ENCODE measurements at regions not wholly inside any gene's neighbourhood (a gene's known extent, or its start where the extent isn't known, plus 50 kb on each side); places are given as distances from the start of the nearest gene placed in this dataset.
"Not testable (repeated sequence)": the region's sequence is repeated elsewhere in the genome, so short reads cannot be mapped to it uniquely, and the experiment has no call there.

DNA sequence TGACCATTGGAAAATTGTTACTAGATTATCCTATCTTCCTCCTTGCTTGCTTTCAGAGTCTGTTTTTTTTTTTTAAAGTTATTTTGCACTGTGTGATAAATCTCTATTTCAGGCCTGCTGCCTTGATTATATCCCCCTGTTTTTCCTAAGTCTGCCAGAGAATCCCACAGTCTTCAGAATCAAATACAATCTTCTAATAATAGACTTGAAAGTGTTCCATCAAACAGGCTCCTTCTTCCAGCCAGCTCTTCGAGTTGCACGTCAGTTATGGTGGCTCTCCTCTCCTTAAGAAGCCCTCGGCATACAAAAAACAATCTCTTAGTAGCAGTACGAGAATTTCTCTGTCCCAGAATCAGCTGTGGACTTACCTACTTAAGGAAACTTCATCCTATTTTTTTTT, 92.9 kb upstream of the NOX3 start:
- no peak for FAIRE-seq

DNA sequence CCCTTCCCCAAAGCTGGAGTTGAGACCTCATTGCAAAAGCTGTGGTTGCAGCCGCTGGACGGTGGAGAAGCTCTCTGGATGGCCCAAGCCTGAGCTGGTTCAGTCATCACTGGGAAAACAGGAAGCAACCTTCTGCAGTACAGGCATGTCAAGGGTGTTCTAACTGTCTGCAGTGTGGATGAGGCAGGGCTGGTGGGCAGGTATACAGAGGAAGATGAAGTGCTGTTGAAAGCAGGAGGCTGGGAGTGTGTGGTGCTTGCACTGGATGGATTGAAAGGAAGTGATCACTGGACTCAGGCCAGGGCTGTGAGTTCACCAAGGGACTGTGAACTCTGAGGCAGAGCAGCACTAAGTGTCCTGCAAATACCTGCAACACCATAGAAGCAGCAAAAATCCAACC, 89.0 kb upstream of the NOX3 start:
- no peak for FAIRE-seq

DNA sequence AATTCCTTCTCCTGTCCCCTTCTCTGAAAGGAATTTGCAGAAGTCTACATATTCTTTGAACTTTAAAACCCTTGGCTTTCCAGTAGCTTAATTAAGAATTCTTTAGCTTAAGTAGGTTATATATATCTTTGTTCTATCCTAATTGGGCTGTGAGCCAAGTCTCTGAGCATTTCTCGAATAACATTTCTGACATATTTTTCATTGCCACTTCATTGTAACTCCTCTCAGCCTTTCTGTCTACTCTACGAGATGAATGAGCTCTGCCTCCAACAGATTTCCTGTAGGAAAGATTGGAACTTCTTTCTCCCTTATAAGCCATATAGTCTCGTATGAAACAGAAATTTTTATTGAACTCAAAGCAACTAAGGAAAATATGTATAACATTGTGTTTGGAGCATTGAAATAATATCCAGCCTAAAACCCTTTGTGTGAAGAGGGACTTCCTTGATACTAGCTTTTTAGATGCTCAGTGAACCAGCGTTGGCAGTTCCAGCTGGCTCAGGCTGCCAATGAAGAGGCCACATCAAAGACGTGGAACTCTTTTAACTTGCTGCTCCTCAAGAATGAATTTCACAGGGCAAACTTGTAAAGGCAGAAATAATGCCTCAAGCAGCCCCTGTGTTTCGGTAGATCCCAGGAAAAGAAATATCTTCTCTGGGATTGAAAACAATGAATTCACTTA, 87.7 kb upstream of the NOX3 start:
- no peak for FAIRE-seq

DNA sequence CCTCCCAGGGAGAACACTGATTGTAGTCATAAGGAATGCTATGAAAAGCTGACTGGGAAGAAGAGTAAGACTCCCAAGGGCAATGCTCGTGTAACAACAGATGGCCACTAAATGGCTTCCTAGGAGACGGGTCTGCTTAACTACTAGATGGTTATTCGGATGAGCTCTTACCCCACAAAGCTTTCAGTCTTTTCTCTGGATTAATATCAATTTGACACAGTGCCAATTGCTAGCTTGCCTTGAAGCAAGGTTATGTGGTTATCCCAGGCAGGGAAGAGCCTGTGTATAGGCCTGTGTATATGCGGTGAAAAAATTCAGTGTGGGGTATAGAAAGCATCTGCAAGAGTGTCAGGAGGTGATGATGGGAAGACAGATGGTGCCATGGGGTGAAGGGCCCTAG, 86.4 kb upstream of the NOX3 start:
- no peak for FAIRE-seq

DNA sequence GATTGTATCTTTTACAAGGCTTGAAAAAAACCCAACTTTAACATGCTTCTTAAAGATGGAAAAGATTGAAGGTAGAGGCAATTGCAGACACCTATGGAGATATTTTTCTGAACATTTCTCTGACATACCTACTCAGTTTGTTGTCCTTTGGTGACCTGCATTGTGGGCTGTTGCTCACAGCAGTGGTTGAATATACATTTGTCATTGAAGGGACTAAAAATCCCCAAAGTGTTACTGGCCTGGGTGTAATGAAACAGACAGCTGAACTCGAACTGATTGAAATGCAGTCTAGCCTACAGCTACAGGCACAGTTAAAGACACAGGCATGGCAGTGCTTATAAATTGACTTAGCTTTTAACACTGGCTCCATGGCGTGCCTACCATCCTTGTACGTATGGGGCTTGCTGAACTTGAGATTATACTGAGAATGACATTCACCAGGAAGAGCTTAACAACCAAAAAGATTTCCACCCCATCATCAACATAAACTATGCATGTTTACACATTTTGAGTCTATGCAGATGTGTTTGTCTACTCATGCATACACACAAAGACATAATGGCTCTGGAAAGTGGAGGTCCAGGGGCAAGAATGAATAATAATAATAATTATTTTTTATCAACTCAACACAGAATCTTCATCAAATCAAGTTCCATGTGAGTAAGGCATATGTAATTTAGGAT, 83.2 kb upstream of the NOX3 start:
- FAIRE-seq, result no peak

DNA sequence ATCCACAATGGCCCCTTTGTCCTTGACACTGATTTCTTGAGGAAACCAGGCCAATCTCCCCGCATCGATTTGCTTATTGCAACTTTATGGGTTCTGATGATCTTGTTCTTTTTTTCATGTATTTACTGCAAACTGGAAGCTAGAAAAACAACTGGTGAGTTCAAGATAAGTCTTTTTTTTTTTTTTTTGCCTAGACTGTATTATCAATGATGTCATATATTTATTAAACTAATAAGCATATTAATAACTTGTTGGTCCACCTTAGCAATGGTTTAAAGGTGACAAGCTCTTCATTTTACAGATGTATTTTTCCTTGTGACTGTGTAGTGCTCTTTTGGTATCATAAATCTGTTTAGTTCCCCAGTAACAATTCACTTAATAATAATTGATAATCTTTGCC, 79.0 kb upstream of the NOX3 start:
- no peak for FAIRE-seq

DNA sequence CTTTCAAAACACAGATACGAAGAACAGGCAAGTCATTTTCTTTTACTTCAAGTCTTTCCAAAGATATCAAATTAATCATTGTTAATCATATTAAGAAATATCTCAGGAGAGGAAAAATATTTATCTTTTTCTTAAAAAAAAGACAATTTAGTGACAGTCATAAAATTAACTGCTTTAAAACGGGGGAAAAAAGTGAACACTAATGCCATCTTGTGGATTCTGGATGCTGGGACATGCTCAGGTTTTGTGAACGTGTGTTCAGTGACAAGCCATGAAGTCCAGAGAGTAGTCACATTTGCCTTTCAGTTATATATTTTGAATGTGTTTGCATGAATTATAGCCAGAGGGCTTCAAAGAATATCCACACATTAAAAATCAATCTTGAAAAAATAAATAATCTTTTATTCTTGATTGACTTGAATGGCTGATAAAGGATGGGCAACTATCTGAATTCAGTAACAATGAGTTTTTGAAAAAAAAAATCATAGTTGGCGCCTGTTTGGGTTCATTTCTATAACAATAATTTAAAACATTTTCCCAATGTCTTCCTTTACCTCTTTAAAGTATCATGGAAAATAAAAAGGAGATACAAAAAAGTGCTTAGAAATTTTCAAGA, 74.7 kb upstream of the NOX3 start:
- peak; percentile 54 for FAIRE-seq

DNA sequence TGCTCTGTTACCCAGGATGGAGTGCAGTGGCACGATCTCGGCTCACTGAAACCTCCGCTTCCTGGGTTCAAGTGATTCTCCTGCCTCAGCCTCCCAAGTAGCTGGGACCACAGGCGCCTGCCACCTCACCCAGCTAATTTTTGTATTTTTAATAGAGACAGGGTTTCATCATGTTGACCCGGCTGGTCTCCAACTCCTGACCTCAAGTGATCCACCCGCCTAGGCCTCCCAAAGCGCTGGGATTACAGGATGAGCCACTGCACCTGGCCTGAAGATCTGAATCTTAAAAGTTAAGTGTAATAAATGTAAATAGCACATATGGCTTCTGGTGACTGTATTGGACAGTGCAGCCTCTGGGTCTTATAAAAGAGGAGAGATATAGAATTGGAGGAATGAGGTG, 74.2 kb upstream of the NOX3 start:
- FAIRE-seq, result not testable (repeated sequence)

DNA sequence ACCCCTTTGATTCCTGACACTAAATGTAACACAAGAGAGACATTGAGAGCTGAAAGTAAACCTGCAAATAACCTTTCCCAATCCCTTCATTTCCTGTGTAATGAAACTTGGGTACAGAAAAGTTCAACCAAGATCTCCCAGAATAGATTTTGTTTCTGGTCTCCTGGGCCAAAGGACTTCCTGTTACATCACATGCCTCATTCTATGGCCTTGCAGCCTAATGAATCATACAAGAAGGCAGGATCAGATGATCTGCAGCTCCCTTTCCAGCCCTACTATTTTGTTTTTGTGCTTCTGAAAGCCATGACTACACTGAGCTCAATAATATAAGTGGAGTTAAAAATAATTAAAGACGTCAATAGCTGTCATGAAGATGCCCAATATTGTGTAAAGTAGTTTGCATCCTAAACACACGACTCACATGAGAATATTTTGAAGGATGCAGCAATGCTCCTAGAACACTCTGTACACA, 73.4 kb upstream of the NOX3 start:
- FAIRE-seq, result no peak

DNA sequence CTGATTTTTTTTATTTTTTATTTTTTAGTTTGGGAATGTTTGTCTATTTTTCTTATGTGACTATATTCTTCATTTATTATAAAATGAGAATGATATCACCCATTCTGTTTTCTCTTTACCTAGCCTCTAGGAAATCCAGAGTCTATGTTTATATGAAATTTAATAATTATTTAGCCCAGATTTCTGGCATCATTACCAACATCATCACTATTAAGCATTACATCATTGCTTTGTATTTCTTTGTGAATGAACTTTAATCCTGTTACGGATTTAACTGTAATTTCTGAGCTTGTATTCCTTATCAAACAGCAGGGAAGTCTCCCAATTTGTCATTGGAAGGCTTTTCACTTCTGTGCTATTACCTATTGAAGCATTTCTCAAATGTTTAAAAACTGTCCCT, 72.7 kb upstream of the NOX3 start:
- FAIRE-seq, result no peak

DNA sequence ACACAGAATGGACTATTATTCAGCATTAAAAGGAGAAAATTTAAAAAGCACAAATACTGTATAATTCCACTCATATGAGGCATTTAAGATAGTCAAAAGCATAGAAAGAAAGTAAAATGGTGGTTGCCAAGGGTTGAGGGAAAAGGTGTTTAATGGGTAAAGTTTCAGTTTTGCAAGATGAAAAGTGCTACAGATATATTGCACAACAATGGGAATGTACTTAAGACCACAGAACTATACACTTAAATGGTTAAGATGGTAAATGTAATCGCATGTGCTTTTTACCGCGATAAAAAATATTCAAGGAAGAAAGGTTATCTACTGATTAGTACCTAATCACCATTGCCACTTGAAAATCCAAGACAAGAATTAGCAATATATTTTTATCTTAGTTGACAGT, 71.8 kb upstream of the NOX3 start:
- no peak for FAIRE-seq

DNA sequence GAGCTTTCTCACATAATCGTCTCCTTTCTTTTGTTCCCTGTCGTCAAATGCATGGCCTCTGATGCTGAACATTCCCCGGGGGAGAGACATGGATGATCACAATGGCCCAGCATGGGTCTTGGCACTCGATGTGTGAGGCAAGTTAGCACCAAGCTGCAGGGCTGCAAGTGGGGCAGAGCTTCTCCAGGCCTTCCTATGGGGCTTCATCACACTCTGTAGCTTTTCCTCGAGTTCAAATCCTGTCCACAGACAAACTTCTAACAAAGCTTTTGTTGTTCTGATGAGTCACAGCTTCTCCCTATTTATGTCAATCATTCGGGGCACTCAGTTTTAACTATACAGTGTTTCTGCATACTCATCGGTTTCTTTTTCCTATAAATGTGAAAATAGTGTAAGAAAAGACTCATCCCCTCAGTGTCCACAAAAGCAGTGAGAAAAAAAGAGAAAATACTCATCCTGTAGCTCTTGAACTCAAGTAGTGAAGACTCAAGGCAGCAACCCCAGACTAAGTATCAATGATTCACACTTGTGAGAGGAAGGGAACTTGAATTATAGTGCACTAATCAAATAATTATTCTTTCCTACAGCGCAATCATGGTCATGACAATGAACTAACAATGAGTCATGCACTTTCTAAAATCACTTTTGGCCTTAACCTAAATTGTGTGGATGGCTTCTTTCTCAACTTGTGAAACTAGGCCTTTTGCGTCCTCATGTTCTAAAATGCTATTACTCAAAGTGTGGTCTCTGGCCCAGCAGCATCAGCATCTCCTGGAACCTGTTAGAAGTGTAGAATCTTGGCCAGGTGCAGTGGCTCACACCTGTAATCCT, 68.4 kb upstream of the NOX3 start:
- FAIRE-seq, result no peak

DNA sequence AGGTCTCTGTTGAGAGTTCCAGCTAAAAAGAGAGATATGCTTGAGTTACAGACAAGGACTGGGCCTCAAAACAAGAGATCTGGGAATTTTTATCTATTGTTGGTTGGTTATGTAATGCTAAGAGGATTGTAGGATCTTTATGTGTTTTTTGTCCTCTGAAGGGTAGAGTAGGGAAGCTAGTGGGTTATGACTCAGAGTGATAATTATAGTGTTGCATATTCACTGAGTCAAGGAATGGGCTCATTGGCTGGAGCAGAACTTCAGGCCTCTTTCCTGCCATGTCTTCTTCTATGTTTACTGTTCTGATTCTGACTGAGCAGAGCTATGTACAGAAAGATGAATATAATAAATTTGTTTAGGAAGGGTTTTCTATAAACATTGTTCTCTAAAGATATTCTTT, 66.1 kb upstream of the NOX3 start:
- no peak for FAIRE-seq

DNA sequence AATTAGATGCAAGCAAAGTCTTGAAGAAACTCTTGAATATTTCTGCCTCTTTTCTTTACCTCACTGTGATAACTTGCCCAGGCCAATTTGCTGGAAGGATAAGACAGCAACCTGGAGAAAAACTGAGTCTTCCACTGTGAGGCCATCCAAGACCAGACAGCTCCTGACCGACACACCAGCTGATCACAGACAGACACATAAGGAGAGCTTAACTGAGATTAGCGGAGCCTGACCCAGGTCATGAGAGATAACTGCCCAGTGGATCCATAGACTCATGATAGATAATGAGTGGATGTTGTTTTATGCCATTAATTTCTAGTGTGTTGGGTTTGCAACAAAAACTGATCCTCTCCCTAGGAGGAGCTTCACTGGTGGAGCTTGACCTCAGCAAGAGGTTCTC, 64.4 kb upstream of the NOX3 start:
- FAIRE-seq, result no peak

DNA sequence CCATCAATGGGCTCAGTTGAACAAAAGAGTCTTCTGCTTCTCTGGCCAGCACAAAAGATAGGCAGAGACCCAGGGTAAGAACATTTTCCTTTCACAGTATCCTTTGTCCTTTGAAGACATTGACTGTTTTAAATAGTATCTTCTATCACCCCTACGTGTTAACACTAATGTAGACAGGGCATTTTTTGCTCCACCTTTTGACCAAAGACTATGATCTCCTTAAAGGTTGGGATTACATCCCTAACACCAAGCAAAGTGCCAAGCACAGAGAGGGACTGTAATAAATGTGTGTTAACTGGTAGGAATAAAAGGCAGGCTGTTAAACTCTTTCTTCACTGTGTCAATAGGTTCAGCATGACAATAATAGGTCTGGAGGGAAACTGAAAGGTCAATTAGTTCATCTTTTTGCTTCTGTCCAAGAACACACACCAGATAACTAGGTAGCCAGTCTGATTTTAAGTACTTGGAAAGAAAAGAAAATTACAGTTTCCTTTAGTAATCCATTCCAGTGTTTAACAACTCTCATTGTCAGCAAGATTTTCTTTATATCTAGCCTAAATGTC, 63.6 kb upstream of the NOX3 start:
- no peak for FAIRE-seq

DNA sequence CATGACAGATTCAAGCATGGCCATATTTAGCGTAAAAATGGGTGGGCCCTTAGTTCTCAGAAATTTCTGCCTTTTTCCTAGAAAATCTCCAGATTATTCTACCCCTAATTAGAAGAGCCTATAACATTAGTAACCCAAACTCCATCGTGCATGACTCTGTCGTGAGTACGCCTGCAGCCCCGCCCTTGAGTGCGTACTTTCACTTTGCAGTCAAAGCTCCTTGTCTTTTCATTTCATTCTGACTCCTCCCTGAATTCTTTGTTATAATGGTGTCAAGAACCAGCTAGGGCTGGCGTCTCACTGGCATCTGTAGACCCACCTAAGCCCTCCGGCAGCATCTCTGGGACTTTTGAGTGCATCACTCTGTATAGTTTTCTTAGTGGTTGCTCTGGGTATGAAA, 61.7 kb upstream of the NOX3 start:
- no peak for FAIRE-seq

DNA sequence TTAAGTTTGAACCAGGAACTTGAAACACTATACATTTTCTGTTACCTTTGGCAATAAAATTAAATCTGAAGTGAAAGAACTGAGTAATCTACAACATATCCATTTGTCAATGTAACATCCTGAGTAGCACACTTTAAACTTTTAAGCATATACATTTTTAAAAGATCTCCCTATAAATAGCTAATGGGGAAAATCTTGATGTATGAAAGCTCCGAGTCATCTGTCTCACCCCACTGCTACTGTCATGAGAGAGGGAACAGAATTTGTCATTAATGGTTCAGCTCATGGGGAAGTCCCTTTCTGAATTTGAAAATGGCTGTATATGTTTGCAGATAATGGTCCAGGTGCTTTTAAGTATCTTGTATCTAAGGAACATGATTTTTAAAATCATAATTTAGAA, 55.2 kb upstream of the NOX3 start:
- no peak for FAIRE-seq

DNA sequence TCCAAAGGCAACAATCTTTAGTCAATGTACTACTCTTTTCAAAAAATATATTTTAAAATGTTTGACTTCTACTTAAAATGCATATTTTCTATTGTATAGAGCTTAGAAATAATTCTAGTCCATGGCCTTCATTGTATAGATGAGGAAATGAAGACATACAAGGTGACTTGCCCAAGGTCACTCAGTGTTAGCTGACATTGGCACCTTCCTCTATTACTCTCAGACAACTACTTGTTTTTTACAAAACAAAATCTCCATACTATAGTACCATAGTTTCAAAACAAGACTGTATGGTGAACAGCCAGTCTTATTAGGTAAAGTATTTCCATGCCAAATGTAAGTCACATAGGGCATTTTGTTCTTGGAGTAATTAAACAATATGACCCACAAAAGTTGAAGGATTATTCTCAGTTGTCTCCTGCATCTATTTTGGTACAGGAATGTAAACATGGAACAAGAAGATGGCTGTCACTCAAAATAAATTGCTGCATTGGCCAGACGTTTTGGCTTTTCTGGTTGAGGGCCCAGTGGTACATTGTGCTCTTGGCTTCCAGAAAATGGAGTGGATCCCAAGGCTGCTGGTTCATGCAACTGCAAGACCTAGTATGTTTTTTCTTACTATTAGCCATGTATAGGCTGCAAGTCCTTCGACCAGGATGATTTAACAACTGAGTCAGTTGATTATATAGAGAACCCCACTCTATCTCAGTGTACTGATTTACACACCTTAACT, 54.3 kb upstream of the NOX3 start:
- no peak for FAIRE-seq

DNA sequence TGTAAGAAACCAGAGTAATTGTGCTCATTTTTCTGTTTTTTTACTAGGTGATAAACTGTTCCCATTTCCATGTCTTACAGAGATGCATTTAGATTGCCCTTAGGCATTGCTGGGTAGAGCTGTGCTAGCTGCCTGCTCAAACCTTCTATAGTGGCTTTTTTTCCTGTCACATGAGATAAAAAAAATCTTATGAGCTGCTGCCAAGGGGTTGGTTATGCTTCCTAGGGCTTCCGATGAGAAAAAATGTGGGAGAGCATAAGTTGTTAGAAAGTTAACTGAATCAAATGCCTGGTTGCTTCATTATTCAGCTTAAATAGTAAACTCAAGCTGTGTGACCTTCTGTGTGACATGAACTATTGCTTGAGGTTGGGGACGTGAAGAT, 50.0 kb upstream of the NOX3 start:
- FAIRE-seq, result no peak

All from endometrium (tissue), 2 donors.